Cardiac muscle cell (in vitro differentiated cells and primary cell): ENCODE measurements at regions not wholly inside any gene's neighbourhood (a gene's known extent, or its start where the extent isn't known, plus 50 kb on each side); places are given as distances from the start of the nearest gene placed in this dataset.
A peak's percentile ranks its signal among the peaks of the same experiment; 100 is the strongest.

Experiments used
- DNase-seq, 2 donors: peaks; one replicate each; pipeline versions ENCODE4 v3.0.0 to v3.0.0-alpha.2; 2010 to 2017; ENCODE audit warnings: low read depth in 1 of 2, low spot score in 1 of 2
- H3K27ac ChIP-seq: fragments of 200-600 bp; sonication (generic); 2 replicates; pipeline ENCODE4 v1.5.1; 2016
- H3K27me3 ChIP-seq: fragments of 200-600 bp; sonication (generic); 2 replicates; pipeline ENCODE4 v1.6.0; 2016; ENCODE audit warnings: control low read depth
- H3K36me3 ChIP-seq: fragments of 200-600 bp; sonication (generic); 2 replicates; pipeline ENCODE4 v1.5.1; 2016; ENCODE audit warnings: control low read depth
- H3K4me1 ChIP-seq: fragments of 200-600 bp; sonication (generic); 2 replicates; pipeline ENCODE4 v1.8.1; 2017; ENCODE audit warnings: low read depth, mild to moderate bottlenecking, mixed run types
- H3K4me3 ChIP-seq: fragments of 200-600 bp; sonication (generic); 2 replicates; pipeline ENCODE4 v1.5.1; 2016; ENCODE audit warnings: mild to moderate bottlenecking
- H3K9me3 ChIP-seq: fragments of 200-600 bp; sonication (generic); 2 replicates; pipeline ENCODE4 v1.5.1; 2017; ENCODE audit warnings: low read depth, mild to moderate bottlenecking, control low read depth
- CTCF ChIP-seq: IDR thresholded peaks from 2 replicates; pipeline ENCODE4 v1.5.1; 2012; ENCODE audit warnings: low read depth, mild to moderate bottlenecking, low read length

GRCh38 chr6:91279740-91280493, 693.0 kb upstream of the MAP3K7 start:
- DNase-seq: no peak
- Histone ChIP-seq H3K36me3 (no peaks in the 10 kb centered on the region), H3K27me3 (no peaks in the 10 kb centered on the region), H3K9me3 (no peaks in the 10 kb centered on the region), H3K27ac (no peak overlapping the region), H3K4me1 (peaks cover 5% of the 10 kb centered on the region), H3K4me3 (no peak overlapping the region)
- TF ChIP-seq CTCF: no peak

GRCh38 chr6:91278416-91278815, 691.5 kb upstream of the MAP3K7 start:
- H3K27me3 ChIP-seq: no peaks in the 10 kb centered on the region
- H3K9me3 ChIP-seq: no peaks in the 10 kb centered on the region
- H3K4me3 ChIP-seq: no peak overlapping the region
- H3K36me3 ChIP-seq: no peaks in the 10 kb centered on the region
- no peaks in the 10 kb centered on the region for H3K4me1 ChIP-seq
- no peak for DNase-seq
- no peak overlapping the region for H3K27ac ChIP-seq
- no peak for TF ChIP-seq CTCF

- no peaks in the 10 kb centered on the region for H3K27me3 ChIP-seq
- no peaks in the 10 kb centered on the region for H3K9me3 ChIP-seq
- no peak overlapping the region for H3K4me3 ChIP-seq
- TF ChIP-seq CTCF: no peak
- DNase-seq: peak in 1 of 2 donors; percentile 24
- H3K27ac ChIP-seq: no peak overlapping the region
- no peaks in the 10 kb centered on the region for H3K36me3 ChIP-seq
- no peaks in the 10 kb centered on the region for H3K4me1 ChIP-seq
Measured at GRCh38 chr6:91276315-91276714, 689.4 kb upstream of the MAP3K7 start.

GRCh38 chr6:91273729-91274128, 686.9 kb upstream of the MAP3K7 start:
- H3K9me3 ChIP-seq: no peaks in the 10 kb centered on the region
- no peak overlapping the region for H3K27ac ChIP-seq
- H3K4me3 ChIP-seq: no peak overlapping the region
- DNase-seq: peak in 1 of 2 donors; percentile 25
- H3K36me3 ChIP-seq: no peaks in the 10 kb centered on the region
- TF ChIP-seq CTCF: no peak
- H3K27me3 ChIP-seq: no peaks in the 10 kb centered on the region
- no peaks in the 10 kb centered on the region for H3K4me1 ChIP-seq

GRCh38 chr6:91271807-91272206, 684.9 kb upstream of the MAP3K7 start:
- no peaks in the 10 kb centered on the region for H3K36me3 ChIP-seq

More at GRCh38 chr6:91271807-91272206, 684.9 kb upstream of the MAP3K7 start:
- H3K27me3 ChIP-seq: no peaks in the 10 kb centered on the region
- H3K27ac ChIP-seq: no peak overlapping the region
- no peaks in the 10 kb centered on the region for H3K4me1 ChIP-seq
- TF ChIP-seq CTCF: no peak
- no peak for DNase-seq
- H3K4me3 ChIP-seq: no peak overlapping the region
- H3K9me3 ChIP-seq: no peaks in the 10 kb centered on the region
